GM10248 (cell line): ENCODE measurements at regions not wholly inside any gene's neighbourhood (a gene's known extent, or its start where the extent isn't known, plus 50 kb on each side); places are given as distances from the start of the nearest gene placed in this dataset.
"Not testable (repeated sequence)": the region's sequence is repeated elsewhere in the genome, so short reads cannot be mapped to it uniquely, and the experiment has no call there.

ENCODE experiments used
- CTCF ChIA-PET: fragments of 300-600 bp; sonication (Branson Sonifier 250); formaldehyde crosslinking; extraction: SDS; loops from one replicate; lab custom pipeline; 2021; ENCODE audit warnings: antibody characterized with exemption; lab: Yijun Ruan, JAX
- POLR2A ChIA-PET: fragments of 350-650 bp; sonication (Branson Sonifier 250); formaldehyde crosslinking; extraction: SDS; loops from one replicate; lab custom pipeline; 2020; ENCODE audit warnings: antibody characterized with exemption; lab: Yijun Ruan, JAX
- DNase-seq: peaks from one replicate; pipeline ENCODE4 v3.0.0; 2012; ENCODE audit errors: extremely low spot score
- CTCF ChIP-seq: IDR thresholded peaks from 2 replicates; pipeline ENCODE4 v1.5.1; 2012; ENCODE audit warnings: mild to moderate bottlenecking, low read depth; ENCODE audit errors: extremely low read depth, missing control alignments, control extremely low read depth

- ChIA-PET CTCF (no interaction called here), POLR2A (no interaction called here)
- no peak for TF ChIP-seq CTCF
- DNase-seq: no peak
Measured at GRCh38 chr12:128033473-128033872, 233.5 kb upstream of the TMEM132C start.

GRCh38 chr12:128040971-128041370, 226.0 kb upstream of the TMEM132C start:
- TF ChIP-seq CTCF: no peak
- ChIA-PET POLR2A (no interaction called here), CTCF (no interaction called here)
- no peak for DNase-seq

GRCh38 chr12:128042283-128042682, 224.7 kb upstream of the TMEM132C start:
- DNase-seq, POLR2A ChIA-PET, CTCF ChIA-PET: not testable (repeated sequence)

GRCh38 chr12:128042825-128043224, 224.1 kb upstream of the TMEM132C start:
- POLR2A ChIA-PET: no interaction called here
- CTCF ChIA-PET: no interaction called here
- no peak for TF ChIP-seq CTCF
- DNase-seq: no peak

GRCh38 chr12:128043317-128043716, 223.7 kb upstream of the TMEM132C start:
- ChIA-PET POLR2A (no interaction called here), CTCF (interaction anchor here (1.2 kb wide), 1 partner anchor 9 kb away, joined by 3 read pairs; no protein-coding TSS in a partner anchor)
- no peak for TF ChIP-seq CTCF
- no peak for DNase-seq

- DNase-seq: no peak
- POLR2A ChIA-PET: no interaction called here
- CTCF ChIA-PET: no interaction called here
Measured at GRCh38 chr12:128047266-128048060, 219.5 kb upstream of the TMEM132C start.

More at GRCh38 chr12:128047266-128048060, 219.5 kb upstream of the TMEM132C start:
- no peak for TF ChIP-seq CTCF
